NCI-H146 (cell line): ENCODE measurements at regions not wholly inside any gene's neighbourhood (a gene's known extent, or its start where the extent isn't known, plus 50 kb on each side); places are given as distances from the start of the nearest gene placed in this dataset.
"Not testable (repeated sequence)": the region's sequence is repeated elsewhere in the genome, so short reads cannot be mapped to it uniquely, and the experiment has no call there.

ENCODE experiments used
- DNase-seq: peaks from one replicate; lab custom pipeline; 2025; lab: John Stamatoyannopoulos, UW

GRCh38 chr4:38279650-38280322 is 319.6 kb downstream of the PTTG2 start:
- no peak for DNase-seq

DNA sequence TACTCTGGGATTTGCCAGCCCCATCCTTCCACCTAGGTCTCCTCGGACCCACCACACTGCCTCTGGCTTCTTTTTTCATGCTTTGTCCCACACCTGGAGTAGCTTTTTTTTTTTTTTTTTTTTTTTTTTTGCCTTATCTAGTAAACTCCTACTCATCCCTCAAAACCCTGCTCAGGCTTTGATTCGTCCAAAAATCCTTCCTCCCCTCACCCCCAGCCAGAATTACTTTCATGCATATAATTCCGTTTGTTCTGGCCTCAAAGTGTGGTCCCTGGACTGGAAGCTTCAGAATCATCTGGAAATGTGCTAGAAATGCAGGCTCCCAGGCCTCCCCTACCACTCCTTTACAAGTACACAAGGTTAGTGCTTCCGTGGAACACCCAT is 320.1 kb downstream of the PTTG2 start:
- DNase-seq: no peak

- DNase-seq: no peak
Observed at GRCh38 chr4:38281371-38282071, 321.3 kb downstream of the PTTG2 start.

GRCh38 chr4:38283724-38284123 is 323.5 kb downstream of the PTTG2 start:
- DNase-seq: no peak

DNA sequence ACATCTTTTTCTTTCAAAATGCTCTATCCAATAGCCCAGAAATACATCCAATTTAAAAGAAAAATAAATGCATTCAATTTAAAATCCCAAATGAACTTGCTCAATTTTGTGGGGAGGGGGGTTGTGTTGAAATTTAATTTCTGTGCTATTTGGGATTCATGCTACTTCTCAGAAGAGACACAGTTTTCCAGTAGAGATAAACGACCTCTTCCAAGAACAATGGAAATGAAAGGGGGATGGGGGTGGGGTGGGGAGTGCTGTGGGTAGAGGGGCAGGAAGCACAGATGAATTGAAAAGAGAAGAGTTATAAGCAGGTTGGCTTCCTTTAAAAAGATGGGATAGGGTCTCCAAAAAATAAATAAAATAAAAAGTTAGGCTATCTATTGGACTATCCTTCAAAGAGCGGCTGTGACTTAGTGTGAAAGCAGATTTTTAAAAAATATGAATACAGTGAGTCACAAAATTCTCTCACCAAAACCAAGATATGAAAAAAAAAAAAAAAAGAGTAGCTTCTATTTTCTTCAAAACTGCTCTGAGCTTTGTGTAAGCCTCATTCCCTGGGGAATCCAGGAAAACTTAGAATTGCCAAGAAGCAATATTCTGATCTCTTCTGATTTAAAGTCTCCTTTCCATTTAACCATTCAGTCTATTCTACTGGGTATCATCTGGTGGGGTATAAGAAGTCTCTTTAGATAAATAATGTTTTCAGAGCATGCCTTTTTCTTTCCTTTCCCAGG is 324.3 kb downstream of the PTTG2 start:
- DNase-seq: no peak

GRCh38 chr4:38287101-38287851 is 327.1 kb downstream of the PTTG2 start:
- DNase-seq: no peak

DNA sequence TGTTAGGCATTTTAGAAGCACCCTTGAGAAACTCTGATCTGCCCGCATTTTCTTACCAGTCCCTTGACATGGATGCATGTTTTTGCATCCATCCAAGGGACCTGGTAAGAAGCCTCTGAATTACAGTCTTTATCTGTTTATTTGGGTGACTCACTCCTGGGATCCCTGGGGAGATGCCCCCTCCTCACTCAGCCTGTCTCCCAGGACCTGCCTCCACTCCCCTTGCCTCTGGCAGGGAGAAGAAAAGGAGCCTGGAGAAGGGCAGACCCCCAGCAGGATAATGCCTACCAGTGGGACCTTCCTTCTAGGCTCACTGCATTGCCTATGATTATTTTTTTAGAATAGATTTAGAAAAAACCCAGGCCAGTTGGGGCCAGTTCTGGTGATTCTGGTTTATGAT is 329.4 kb downstream of the PTTG2 start:
- no peak for DNase-seq

DNA sequence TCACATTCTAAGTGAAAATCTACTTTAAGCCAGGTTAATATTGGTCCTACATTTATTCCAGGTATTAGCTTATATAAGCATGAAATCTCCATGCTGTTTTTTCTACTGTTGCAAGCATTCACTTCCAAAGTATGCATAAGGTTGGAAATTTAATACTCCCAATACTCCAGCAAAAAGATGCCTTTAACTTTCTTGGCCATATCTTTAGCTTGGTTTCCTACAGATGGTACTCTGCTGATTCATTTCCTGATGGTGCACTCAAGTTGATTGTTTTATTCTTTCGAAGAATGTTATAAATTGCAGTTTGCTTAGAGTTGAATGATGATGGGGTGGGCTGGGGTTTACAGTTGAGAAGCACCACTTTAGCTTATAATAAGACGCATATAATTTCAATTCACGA is 330.2 kb downstream of the PTTG2 start:
- no peak for DNase-seq

GRCh38 chr4:38290914-38291313 is 330.7 kb downstream of the PTTG2 start:
- no peak for DNase-seq

DNA sequence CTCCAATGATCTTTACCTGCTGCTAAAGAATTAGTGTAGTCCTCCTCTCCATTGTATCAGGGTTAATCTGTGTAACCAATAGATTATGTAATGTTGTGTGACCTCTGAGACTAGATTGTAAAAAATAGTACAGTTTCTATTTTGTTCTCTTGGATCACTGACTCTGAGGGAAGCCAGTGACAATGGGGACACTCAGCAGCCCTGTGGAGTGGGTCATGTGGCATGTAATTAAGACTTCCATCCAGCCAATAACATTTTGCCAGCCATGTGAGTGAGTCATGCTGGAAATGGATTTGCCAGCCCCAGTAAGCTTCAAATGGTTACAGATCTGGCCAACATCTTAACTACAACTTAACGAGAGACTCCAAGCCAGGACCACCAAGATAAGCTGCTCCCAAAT is 332.3 kb downstream of the PTTG2 start:
- DNase-seq: no peak

GRCh38 chr4:38294238-38294637 is 334.0 kb downstream of the PTTG2 start:
- DNase-seq: no peak

- DNase-seq: no peak
Observed at GRCh38 chr4:38297061-38297460, 336.9 kb downstream of the PTTG2 start.

GRCh38 chr4:38298868-38299713 is 338.9 kb downstream of the PTTG2 start:
- no peak for DNase-seq

DNA sequence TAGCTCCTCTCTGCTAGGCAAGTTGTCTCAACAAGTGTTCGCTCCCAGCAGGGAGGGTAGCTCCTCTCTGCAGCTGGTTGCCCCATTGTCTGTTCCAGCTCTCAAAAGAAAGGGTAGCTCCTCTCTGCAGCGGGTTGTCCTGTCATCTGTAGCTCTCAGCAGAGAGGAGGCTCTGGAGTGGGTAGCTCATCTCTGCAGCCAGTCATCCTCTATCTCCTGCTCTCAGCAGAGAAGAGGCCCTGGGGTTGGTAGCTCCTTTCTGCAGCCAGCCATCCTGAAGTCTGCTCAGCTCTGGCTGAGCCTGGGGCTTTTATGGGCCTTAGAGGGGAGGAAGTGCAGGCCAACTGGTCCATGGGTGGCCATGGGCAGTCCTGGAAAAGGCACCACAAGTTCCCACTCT is 342.7 kb downstream of the PTTG2 start:
- no peak for DNase-seq

DNA sequence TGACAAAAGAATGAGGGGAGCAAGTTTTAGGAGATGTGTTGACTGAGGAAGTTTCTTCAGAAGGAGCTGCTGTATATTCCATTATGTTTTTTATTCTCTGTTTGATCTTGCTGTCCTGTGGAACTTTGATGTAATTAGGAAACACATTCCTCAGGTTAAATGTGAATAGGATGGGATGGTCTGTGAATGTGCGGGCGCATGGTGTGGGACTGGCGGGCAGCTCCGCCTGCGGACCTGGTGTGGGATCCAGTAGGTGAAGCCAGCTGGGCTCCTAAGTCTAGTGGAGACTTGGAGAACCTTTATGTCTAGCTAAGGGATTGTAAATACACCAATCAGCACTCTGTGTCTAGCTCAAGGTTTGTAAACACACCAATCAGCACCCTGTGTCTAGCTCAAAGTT is 344.3 kb downstream of the PTTG2 start:
- DNase-seq: not testable (repeated sequence)

- no peak for DNase-seq
Observed at GRCh38 chr4:38306482-38307071, 346.4 kb downstream of the PTTG2 start.

- no peak for DNase-seq
Observed at GRCh38 chr4:38308728-38309311, 348.6 kb downstream of the PTTG2 start.

DNA sequence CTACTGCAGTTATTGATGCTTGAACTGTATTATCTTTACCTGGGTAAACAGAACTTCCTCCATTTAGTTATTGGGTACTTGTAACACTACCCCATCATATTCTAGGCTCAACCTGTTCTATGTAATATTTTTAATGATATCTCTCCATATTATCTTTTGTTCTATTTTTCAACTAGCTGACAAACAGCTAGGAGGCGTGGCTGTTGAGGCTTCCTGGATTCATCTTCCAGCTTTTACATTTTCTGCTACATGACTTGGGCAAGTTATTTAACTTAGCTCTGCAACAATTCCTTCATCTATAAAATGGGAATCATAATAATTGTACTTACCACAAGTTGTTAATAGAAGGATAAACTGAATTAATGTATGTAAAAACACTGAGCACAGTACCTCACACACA is 349.3 kb downstream of the PTTG2 start:
- no peak for DNase-seq

GRCh38 chr4:38310446-38311043 is 350.3 kb downstream of the PTTG2 start:
- no peak for DNase-seq

GRCh38 chr4:38311495-38312126 is 351.4 kb downstream of the PTTG2 start:
- no peak for DNase-seq
